ENCODE measurements at regions not wholly inside any gene's neighbourhood (a gene's known extent, or its start where the extent isn't known, plus 50 kb on each side); places are given as distances from the start of the nearest gene placed in this dataset.

GRCh38 chr13:108387156-108387555 lies 117.6 kb downstream of the TNFSF13B start:
- no peaks in the 10 kb centered on the region; a peak in 1 of 4 replicates for H3K36me3 ChIP-seq (ENCODE audit: control insufficient read depth in 1 of 2, insufficient read depth in 2 of 2, low read length in 2 of 2)
- H3K27me3 ChIP-seq (ENCODE audit: insufficient read depth, low read length) = no peaks in the 10 kb centered on the region
- no peaks in the 10 kb centered on the region for H3K79me2 ChIP-seq (ENCODE audit: insufficient read depth, low read length)
- no peak overlapping the region for H3K9ac ChIP-seq (ENCODE audit: low read length)
- H3K9me3 ChIP-seq (ENCODE audit: control insufficient read depth in 1 of 2, insufficient read depth in 1 of 2, low read depth in 1 of 2, low read length in 2 of 2) = no peaks in the 10 kb centered on the region
- H3K4me2 ChIP-seq (ENCODE audit: low read length) = no peak overlapping the region
- ATAC-seq (no peak), DNase-seq (ENCODE audit: low read depth, low spot score) (no peak)
- no peak overlapping the region for H3K27ac ChIP-seq (ENCODE audit: low read depth, low read length)
- intact Hi-C loops (cut with micrococcal nuclease) = no loop called here
- no TSS peak for BruUV-seq (replicated peaks)
- CTCF ChIA-PET = no interaction called here
- no peak overlapping the region for H2AFZ ChIP-seq (ENCODE audit: low read depth, low read length, poor library complexity, severe bottlenecking)
- no peaks in the 10 kb centered on the region for H3K9me2 ChIP-seq (ENCODE audit: insufficient read depth)
- TF ChIP-seq CTCF (IDR thresholded peaks at IDR 0.05 in 2 of 3, conservative IDR thresholded peaks at IDR 0.05 in 1 of 3; ENCODE audit: borderline replicate concordance in 1 of 3, insufficient read depth in 1 of 3, low read depth in 2 of 3, low read length in 2 of 3) = no peak
- TF ChIP-seq ATF3 (IDR thresholded peaks at IDR 0.05) = no peak
- no peak for TF ChIP-seq JUND (IDR thresholded peaks at IDR 0.05)
- no peak for TF ChIP-seq POLR2A (IDR thresholded peaks at IDR 0.05; ENCODE audit: borderline replicate concordance, extremely low read depth, insufficient read depth, insufficient read length)
- TF ChIP-seq ZFX (IDR thresholded peaks at IDR 0.05) = no peak
- no peak for TF ChIP-seq CBX3 (IDR thresholded peaks at IDR 0.05; ENCODE audit: low read depth)
- no peak for TF ChIP-seq ELF1 (IDR thresholded peaks at IDR 0.05; ENCODE audit: borderline replicate concordance, low read depth)
- TF ChIP-seq POLR2AphosphoS5 (IDR thresholded peaks at IDR 0.05; ENCODE audit: low read depth, low read length) = no peak
- TF ChIP-seq EZH2phosphoT487 (IDR thresholded peaks at IDR 0.05; ENCODE audit: borderline replicate concordance) = no peak
- no peak for TF ChIP-seq ZNF274 (IDR thresholded peaks at IDR 0.05; ENCODE audit: low read depth, low read length)
- no peak for TF ChIP-seq YY1 (IDR thresholded peaks at IDR 0.05; ENCODE audit: extremely low read depth, insufficient replicate concordance, low read depth, low read length)
- TF ChIP-seq ZBTB33 (IDR thresholded peaks at IDR 0.05; ENCODE audit: extremely low read depth, insufficient replicate concordance, low read length) = no peak
- TF ChIP-seq EZH2 (IDR thresholded peaks at IDR 0.05) = no peak
- no peak for TF ChIP-seq MAX (IDR thresholded peaks at IDR 0.05)
- no peak overlapping the region for H3K4me3 ChIP-seq (replicated peaks in 1 of 2; ENCODE audit: low read depth in 1 of 2, low read length in 2 of 2)
- no peaks in the 10 kb centered on the region for H3K4me1 ChIP-seq (ENCODE audit: control insufficient read depth in 1 of 2, insufficient read depth in 2 of 2, low read length in 2 of 2)
- POLR2A ChIA-PET = no interaction called here
- no peaks in the 10 kb centered on the region for H4K20me1 ChIP-seq (ENCODE audit: insufficient read depth)
- RAD21 ChIA-PET (ENCODE audit: low non-redundant PET in 1 of 2, low total read pairs in 2 of 2, uncharacterized antibody in 2 of 2, unreplicated experiment in 2 of 2) = no interaction called here

All from HCT116 (cell line).